AG20443 (cell line): ENCODE measurements at regions not wholly inside any gene's neighbourhood (a gene's known extent, or its start where the extent isn't known, plus 50 kb on each side); places are given as distances from the start of the nearest gene placed in this dataset.
"Not testable (repeated sequence)": the region's sequence is repeated elsewhere in the genome, so short reads cannot be mapped to it uniquely, and the experiment has no call there.

Experiments
- DNase-seq: peaks from one replicate; pipeline ENCODE4 v3.0.0; 2012; ENCODE audit warnings: low spot score, mixed read lengths

DNA sequence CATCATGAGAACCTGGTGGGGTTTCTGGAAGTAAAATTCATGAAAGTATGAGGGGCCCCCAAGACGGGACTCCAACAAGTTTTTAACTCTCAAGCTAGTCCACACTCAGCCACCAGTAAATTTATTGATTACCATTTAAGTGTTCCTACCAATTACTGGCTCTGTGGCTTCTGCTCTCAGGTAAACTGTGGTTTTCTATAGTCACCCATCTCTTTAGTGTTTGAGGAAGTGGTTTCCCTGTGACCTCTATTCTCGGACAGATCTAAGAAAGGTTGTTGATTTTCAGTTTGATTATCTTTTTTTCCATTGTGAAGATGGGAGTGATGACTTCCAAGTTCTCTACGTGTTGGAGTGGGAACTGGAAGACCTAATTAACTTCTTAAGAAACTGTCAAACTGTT, 869.6 kb downstream of the CDY1 start:
- DNase-seq, result not testable (repeated sequence)

DNA sequence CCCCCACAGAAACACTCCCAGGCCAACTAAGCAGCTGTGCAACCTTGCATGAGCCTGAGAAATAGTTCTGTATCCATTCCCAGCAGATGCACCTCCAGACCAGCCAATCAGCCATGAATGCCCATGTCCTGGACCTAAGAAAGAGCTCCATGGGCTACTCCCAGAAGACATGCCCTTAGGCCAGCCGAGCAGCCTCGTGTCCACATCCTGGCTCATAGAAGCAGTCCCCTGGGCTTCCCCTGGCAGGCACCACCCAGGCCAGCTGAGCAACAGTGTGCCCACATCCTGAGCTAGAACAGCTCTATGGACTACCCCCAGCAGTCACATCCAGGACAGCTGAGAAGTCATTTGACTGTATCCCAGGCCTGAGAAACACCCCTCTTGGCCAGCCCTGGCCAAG, 899.5 kb downstream of the CDY1 start:
- DNase-seq, result not testable (repeated sequence)

DNA sequence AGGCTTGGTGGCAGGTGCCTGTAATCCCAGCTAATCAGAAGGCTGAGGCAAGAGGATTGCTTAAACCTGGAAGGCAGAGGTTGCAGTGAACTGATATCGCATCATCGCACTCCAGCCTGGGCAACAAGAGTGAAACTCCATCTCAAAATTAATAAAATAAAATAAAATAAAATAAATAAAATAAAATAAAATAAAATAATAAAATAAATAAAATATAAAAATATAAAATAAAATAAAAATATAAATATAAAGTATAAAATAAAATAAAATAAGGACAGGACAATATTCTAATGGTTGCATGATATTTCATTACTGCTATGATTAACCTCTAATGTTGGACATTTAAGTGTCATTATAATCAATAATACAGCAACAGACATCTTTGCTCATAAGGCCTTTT, 933.1 kb downstream of the CDY1 start:
- no peak for DNase-seq

DNA sequence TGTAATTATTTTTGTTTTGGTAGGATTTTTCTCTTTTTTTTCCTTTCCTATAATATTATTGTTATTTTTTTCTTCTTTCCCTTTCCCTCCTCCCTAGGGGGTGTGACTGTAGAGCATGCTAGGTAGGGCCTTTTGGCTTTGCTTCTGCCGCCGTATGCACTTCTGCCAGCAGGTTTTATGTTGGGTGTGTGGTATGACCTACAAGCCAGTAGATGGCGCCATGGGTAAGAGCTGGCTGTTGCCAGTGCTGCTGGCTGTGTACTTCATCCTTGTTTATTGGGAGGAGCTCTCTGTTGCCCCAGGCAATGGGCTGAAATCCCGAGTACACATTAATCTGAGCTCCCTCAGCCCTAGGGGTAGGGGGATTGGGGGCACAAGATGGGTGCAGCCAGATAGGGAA, 941.1 kb downstream of the CDY1 start:
- DNase-seq, result peak; percentile 1
